Stimulated activated naive B cell treated with anti-CD40 and anti-IgM and Interleukin-4, amounts not matched to agents 10 μg/mL and 1 μg/mL and 100 μg/mL, for 72 hours (primary cell): ENCODE measurements at regions not wholly inside any gene's neighbourhood (a gene's known extent, or its start where the extent isn't known, plus 50 kb on each side); places are given as distances from the start of the nearest gene placed in this dataset.
A peak's percentile ranks its signal among the peaks of the same experiment; 100 is the strongest.
"Not testable (repeated sequence)": the region's sequence is repeated elsewhere in the genome, so short reads cannot be mapped to it uniquely, and the experiment has no call there.

Experiments
- ATAC-seq, 2 donors: fragments of 150-1000 bp; cut with Tn5 transposase; replicated peaks; 2 replicates each; pipeline ENCODE4 v1.10.0; 2021; ENCODE audit warnings: moderate library complexity in 1 of 2
- DNase-seq: peaks from one replicate; pipeline ENCODE4 v3.0.0; 2021
- H3K27ac Mint-ChIP-seq: one replicate; pipeline ENCODE4 v1.8.0; 2022; ENCODE audit warnings: mild to moderate bottlenecking, mixed read lengths
- H3K27me3 Mint-ChIP-seq, 2 donors: one replicate each; pipeline ENCODE4 v1.8.0; 2022; ENCODE audit warnings: mixed read lengths in 2 of 2
- H3K36me3 Mint-ChIP-seq, 2 donors: one replicate each; pipeline ENCODE4 v1.8.0; 2022; ENCODE audit warnings: mixed read lengths in 2 of 2, mild to moderate bottlenecking in 1 of 2
- H3K4me1 Mint-ChIP-seq, 2 donors: one replicate each; pipeline ENCODE4 v1.8.0; 2022; ENCODE audit warnings: mixed read lengths in 2 of 2, mild to moderate bottlenecking in 1 of 2
- H3K4me3 Mint-ChIP-seq, 2 donors: one replicate each; pipeline ENCODE4 v1.8.0; 2022; ENCODE audit warnings: mild to moderate bottlenecking in 2 of 2, mixed read lengths in 2 of 2, moderate library complexity in 1 of 2
- H3K9me3 Mint-ChIP-seq, 2 donors: one replicate each; pipeline ENCODE4 v1.8.0; 2022; ENCODE audit warnings: mixed read lengths in 2 of 2, mild to moderate bottlenecking in 1 of 2

DNA sequence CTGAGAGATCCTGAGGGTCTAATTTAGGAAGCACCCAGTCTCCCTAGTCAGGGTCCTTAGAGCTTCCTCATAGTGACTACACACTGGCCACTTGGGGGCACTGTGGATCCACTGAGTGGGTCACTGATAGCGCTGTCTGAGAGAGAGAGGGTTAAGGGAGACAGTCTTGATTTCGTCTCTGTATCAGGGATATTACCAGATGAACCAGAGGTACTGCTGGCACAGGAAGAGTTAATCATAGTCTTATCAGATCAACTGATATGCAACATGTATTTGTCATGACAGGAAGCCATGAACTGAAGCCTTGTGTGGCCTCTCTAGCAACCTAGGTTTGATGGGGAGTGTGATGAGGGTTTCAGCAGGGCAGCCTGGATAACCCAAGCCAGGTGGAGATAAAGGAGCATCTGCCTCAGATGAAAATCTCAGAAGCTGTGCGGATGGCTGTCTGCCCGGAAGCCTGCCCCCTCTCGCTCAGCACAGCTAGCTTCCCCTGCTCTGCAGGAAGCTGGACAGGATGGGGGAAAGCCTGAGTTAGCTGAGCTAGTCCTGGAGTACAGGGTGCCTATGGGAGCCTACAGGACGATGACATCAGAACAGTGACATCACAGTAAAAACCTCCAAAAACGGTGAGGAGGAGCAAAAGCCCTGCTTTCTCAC, 214.0 kb upstream of the PRSS1 start:
- DNase-seq (peak; percentile 49), ATAC-seq (peak; percentile 99)
- H3K27me3 Mint-ChIP-seq, result peaks cover 0 to 8% of the 10 kb centered on the region in 2 donors
- H3K9me3 Mint-ChIP-seq, result no peaks in the 10 kb centered on the region
- peaks cover 11 to 15% of the 10 kb centered on the region in 2 donors for H3K4me1 Mint-ChIP-seq
- no peaks in the 10 kb centered on the region for H3K36me3 Mint-ChIP-seq
- H3K27ac Mint-ChIP-seq, result peak overlapping the region; percentile 9
- peak overlapping the region; percentile 47 to 63 for H3K4me3 Mint-ChIP-seq

DNA sequence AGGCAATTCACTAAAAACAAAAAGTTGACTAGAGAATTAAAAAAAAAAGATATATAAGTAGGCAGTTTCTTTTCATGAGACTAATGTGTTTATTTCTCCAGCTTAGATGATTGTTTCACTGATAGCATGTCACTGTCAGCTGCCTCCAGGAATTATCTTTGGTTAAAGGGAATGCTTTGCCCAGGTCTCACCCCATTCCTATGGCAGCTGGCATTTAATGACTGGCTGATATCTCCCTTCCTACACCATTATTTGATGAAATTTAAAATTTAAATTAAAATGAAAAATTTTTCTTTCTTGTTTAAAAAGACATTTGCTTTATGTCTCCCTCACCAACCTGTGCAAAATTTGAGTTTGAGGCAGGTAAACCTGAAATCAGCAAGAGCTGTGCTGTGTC, 214.5 kb upstream of the PRSS1 start:
- no peak overlapping the region for H3K27ac Mint-ChIP-seq
- H3K27me3 Mint-ChIP-seq, result peaks cover 0 to 8% of the 10 kb centered on the region in 2 donors
- no peak for DNase-seq
- ATAC-seq, result no peak
- no peak overlapping the region for H3K4me3 Mint-ChIP-seq
- H3K36me3 Mint-ChIP-seq, result no peaks in the 10 kb centered on the region
- H3K4me1 Mint-ChIP-seq, result peaks cover 11 to 15% of the 10 kb centered on the region in 2 donors
- H3K9me3 Mint-ChIP-seq, result no peaks in the 10 kb centered on the region

DNA sequence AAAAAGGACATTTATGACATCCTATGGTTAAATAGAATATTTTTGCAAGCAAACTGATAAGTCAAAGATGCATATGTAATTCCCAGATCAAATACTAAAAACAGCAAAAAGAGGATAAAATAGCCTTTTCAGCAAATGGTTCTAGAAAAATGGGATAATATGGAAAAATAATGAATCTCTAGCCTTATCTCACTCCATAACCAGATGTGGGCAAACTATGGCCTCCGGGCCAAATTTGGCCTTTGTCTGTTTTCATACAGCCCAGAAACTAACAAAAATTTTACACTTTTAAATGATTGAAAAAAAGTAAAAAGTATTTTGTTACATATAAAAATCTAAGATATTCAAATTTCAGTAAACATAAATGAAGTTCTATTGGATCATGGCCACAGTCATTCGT, 215.4 kb upstream of the PRSS1 start:
- Mint-ChIP-seq H3K27ac (no peak overlapping the region), H3K9me3 (no peaks in the 10 kb centered on the region), H3K27me3 (peaks cover 0 to 8% of the 10 kb centered on the region in 2 donors), H3K36me3 (no peaks in the 10 kb centered on the region), H3K4me1 (peaks cover 11 to 15% of the 10 kb centered on the region in 2 donors), H3K4me3 (no peak overlapping the region)
- no peak for ATAC-seq
- DNase-seq, result no peak

DNA sequence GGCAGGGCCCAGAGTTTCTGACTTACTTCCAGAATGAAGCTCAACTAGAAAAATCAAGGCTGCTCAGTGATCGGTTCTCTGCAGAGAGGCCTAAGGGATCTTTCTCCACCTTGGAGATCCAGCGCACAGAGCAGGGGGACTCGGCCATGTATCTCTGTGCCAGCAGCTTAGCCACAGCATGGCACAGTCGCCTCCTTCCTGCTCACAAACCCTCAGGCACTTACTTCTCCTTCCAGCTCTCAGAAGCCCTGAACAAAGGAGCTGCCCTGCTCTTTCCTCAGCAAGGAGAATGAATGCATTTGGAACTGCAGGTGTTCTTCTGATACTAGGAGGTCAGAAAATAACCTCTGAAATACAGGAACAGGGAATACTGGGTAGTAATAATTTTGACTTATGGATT, 219.7 kb upstream of the PRSS1 start:
- H3K27me3 Mint-ChIP-seq, result peaks cover 17 to 18% of the 10 kb centered on the region in 2 donors
- H3K4me3 Mint-ChIP-seq, result no peak overlapping the region
- no peaks in the 10 kb centered on the region for H3K4me1 Mint-ChIP-seq
- no peaks in the 10 kb centered on the region for H3K9me3 Mint-ChIP-seq
- ATAC-seq (no peak), DNase-seq (no peak)
- no peak overlapping the region for H3K27ac Mint-ChIP-seq
- no peaks in the 10 kb centered on the region for H3K36me3 Mint-ChIP-seq

GRCh38 chr7:142528608-142529408, 220.5 kb upstream of the PRSS1 start:
- DNase-seq (no peak), ATAC-seq (no peak)
- Mint-ChIP-seq H3K27me3 (peaks cover 17 to 18% of the 10 kb centered on the region in 2 donors), H3K4me3 (no peak overlapping the region), H3K4me1 (no peaks in the 10 kb centered on the region), H3K36me3 (no peaks in the 10 kb centered on the region), H3K9me3 (no peaks in the 10 kb centered on the region), H3K27ac (no peak overlapping the region)

GRCh38 chr7:142523821-142524460, 225.3 kb upstream of the PRSS1 start:
- Mint-ChIP-seq H3K27me3 (peaks cover 10 to 17% of the 10 kb centered on the region in 2 donors), H3K9me3 (no peaks in the 10 kb centered on the region), H3K27ac (no peak overlapping the region), H3K4me3 (no peak overlapping the region), H3K4me1 (no peaks in the 10 kb centered on the region), H3K36me3 (no peaks in the 10 kb centered on the region)
- no peak for ATAC-seq
- DNase-seq, result no peak

GRCh38 chr7:142522735-142523134, 226.5 kb upstream of the PRSS1 start:
- Mint-ChIP-seq H3K4me3 (no peak overlapping the region), H3K27me3 (peaks cover 4 to 8% of the 10 kb centered on the region in 2 donors), H3K27ac (no peak overlapping the region), H3K4me1 (no peaks in the 10 kb centered on the region), H3K36me3 (no peaks in the 10 kb centered on the region), H3K9me3 (no peaks in the 10 kb centered on the region)
- no peak for ATAC-seq
- no peak for DNase-seq

DNA sequence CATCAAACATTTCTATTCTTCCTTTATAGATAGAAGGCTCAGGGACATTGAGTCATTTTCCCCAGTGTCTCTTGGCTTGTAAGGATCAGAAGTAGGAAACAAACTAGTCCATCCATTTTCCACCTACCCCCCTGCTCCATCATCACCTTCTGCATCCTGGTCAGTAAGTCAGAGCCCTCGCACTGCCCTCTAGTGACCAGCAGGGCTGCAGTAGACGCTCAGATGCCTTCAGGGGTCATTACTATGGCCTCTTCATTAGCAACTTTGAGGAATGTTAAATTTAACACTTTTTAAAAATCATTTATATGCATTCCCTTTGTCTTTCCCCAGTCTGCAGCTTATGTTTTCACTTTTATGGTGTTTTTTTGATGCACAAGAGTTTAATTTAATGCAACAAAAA, 228.4 kb upstream of the PRSS1 start:
- not testable (repeated sequence) for H3K27ac Mint-ChIP-seq, ATAC-seq, H3K9me3 Mint-ChIP-seq, H3K4me3 Mint-ChIP-seq, DNase-seq, H3K4me1 Mint-ChIP-seq, H3K27me3 Mint-ChIP-seq, H3K36me3 Mint-ChIP-seq

DNA sequence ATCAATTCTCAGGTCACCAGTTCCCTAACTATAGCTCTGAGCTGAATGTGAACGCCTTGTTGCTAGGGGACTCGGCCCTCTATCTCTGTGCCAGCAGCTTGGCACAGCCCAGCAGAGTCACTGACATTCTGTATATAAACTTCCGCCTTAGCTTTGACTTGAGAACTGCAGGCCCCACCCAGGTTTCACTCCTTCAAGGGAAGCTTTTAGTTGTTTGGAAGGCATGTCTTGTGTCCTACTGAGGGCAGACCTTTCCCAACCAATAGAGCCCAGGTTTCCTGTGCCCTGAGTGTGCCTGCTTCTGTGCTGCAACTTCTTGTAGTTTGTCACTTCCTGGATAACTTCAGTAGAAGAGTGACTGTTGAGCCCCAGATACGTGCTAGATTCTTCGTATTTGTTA, 228.8 kb upstream of the PRSS1 start:
- ATAC-seq, H3K27me3 Mint-ChIP-seq, DNase-seq, H3K4me1 Mint-ChIP-seq, H3K27ac Mint-ChIP-seq, H3K36me3 Mint-ChIP-seq, H3K9me3 Mint-ChIP-seq, H3K4me3 Mint-ChIP-seq: not testable (repeated sequence)

- Mint-ChIP-seq H3K27ac (no peak overlapping the region), H3K27me3 (peaks cover 0 to 5% of the 10 kb centered on the region in 2 donors), H3K36me3 (no peaks in the 10 kb centered on the region), H3K4me1 (no peaks in the 10 kb centered on the region), H3K9me3 (no peaks in the 10 kb centered on the region), H3K4me3 (no peak overlapping the region)
- no peak for ATAC-seq
- no peak for DNase-seq
Observed at GRCh38 chr7:142519079-142520078, 229.9 kb upstream of the PRSS1 start.

GRCh38 chr7:142516038-142516501, 233.2 kb upstream of the PRSS1 start:
- no peak overlapping the region for H3K27ac Mint-ChIP-seq
- ATAC-seq, result peak; percentile 86 to 93
- no peaks in the 10 kb centered on the region for H3K4me1 Mint-ChIP-seq
- H3K27me3 Mint-ChIP-seq, result peaks cover 0 to 10% of the 10 kb centered on the region in 2 donors
- no peaks in the 10 kb centered on the region for H3K9me3 Mint-ChIP-seq
- H3K4me3 Mint-ChIP-seq, result no peak overlapping the region
- H3K36me3 Mint-ChIP-seq, result no peaks in the 10 kb centered on the region
- DNase-seq, result no peak

DNA sequence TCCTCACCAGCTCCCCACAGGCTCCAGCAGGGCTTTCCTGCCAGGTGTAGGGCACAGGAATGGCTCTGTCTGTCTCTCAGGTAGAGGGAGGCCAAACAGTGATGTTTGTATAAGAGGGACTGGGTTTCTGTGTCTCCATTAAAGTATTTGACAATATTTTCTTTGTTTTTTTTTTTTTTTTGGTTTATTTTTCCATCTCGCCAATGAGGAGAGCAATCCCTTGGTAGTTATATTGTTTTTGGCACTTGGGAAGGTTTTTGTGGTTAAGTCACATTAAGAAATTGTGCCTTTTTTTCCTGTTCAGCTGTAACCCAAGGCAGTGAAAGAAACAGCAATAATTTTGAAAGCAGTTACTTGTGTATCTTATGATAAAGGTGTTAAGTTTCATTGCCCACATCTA, 234.6 kb upstream of the PRSS1 start:
- H3K36me3 Mint-ChIP-seq, DNase-seq, H3K4me1 Mint-ChIP-seq, H3K9me3 Mint-ChIP-seq, ATAC-seq, H3K4me3 Mint-ChIP-seq, H3K27ac Mint-ChIP-seq: not testable (repeated sequence)
- peaks cover 0 to 13% of the 10 kb centered on the region in 2 donors for H3K27me3 Mint-ChIP-seq

GRCh38 chr7:142513178-142513955, 235.9 kb upstream of the PRSS1 start:
- Mint-ChIP-seq H3K4me3 (no peak overlapping the region), H3K27ac (no peak overlapping the region), H3K27me3 (peaks cover 0 to 13% of the 10 kb centered on the region in 2 donors), H3K4me1 (no peaks in the 10 kb centered on the region), H3K9me3 (no peaks in the 10 kb centered on the region), H3K36me3 (no peaks in the 10 kb centered on the region)
- ATAC-seq (no peak), DNase-seq (no peak)
